HG03045 (cell line): ENCODE measurements at regions not wholly inside any gene's neighbourhood (a gene's known extent, or its start where the extent isn't known, plus 50 kb on each side); places are given as distances from the start of the nearest gene placed in this dataset.

Source experiments
- ATAC-seq: cut with Tn5 transposase; IDR thresholded peaks from one replicate; pipeline ENCODE4 v1.9.1; 2021; ENCODE audit warnings: mild to moderate bottlenecking, moderate library complexity; ENCODE audit not compliant: unreplicated experiment

- no peak for ATAC-seq
Measured at GRCh38 chr5:120738568-120738967, 274.5 kb downstream of the PRR16 start.

GRCh38 chr5:120740989-120741388, 276.9 kb downstream of the PRR16 start:
- ATAC-seq: no peak

- no peak for ATAC-seq
Measured at GRCh38 chr5:120748474-120748873, 284.4 kb downstream of the PRR16 start.

GRCh38 chr5:120749737-120750136, 285.6 kb downstream of the PRR16 start:
- no peak for ATAC-seq

GRCh38 chr5:120759587-120759986, 295.5 kb downstream of the PRR16 start:
- no peak for ATAC-seq

- ATAC-seq: no peak
Measured at GRCh38 chr5:120761986-120762385, 297.9 kb downstream of the PRR16 start.

- ATAC-seq: no peak
Measured at GRCh38 chr5:120765189-120765588, 301.1 kb downstream of the PRR16 start.

- no peak for ATAC-seq
Measured at GRCh38 chr5:120767178-120767820, 303.2 kb downstream of the PRR16 start.

- no peak for ATAC-seq
Measured at GRCh38 chr5:120769312-120769872, 305.3 kb downstream of the PRR16 start.

- no peak for ATAC-seq
Measured at GRCh38 chr5:120771202-120771601, 307.1 kb downstream of the PRR16 start.

- no peak for ATAC-seq
Measured at GRCh38 chr5:120778491-120779484, 314.7 kb downstream of the PRR16 start.

GRCh38 chr5:120779674-120780073, 315.6 kb downstream of the PRR16 start:
- ATAC-seq: no peak

GRCh38 chr5:120788481-120788880, 324.4 kb downstream of the PRR16 start:
- no peak for ATAC-seq

- no peak for ATAC-seq
Measured at GRCh38 chr5:120789918-120790317, 325.8 kb downstream of the PRR16 start.

- ATAC-seq: no peak
Measured at GRCh38 chr5:120790339-120790738, 326.2 kb downstream of the PRR16 start.

GRCh38 chr5:120792477-120792876, 328.4 kb downstream of the PRR16 start:
- no peak for ATAC-seq

- no peak for ATAC-seq
Measured at GRCh38 chr5:120794121-120794520, 330.0 kb downstream of the PRR16 start.

- no peak for ATAC-seq
Measured at GRCh38 chr5:120803282-120803681, 339.2 kb downstream of the PRR16 start.

GRCh38 chr5:120805131-120805530, 341.0 kb downstream of the PRR16 start:
- no peak for ATAC-seq

GRCh38 chr5:120806202-120806601, 342.1 kb downstream of the PRR16 start:
- ATAC-seq: no peak

GRCh38 chr5:120808135-120808534, 344.0 kb downstream of the PRR16 start:
- no peak for ATAC-seq

- no peak for ATAC-seq
Measured at GRCh38 chr5:120808606-120809005, 344.5 kb downstream of the PRR16 start.
